GM19240 (cell line): ENCODE measurements at regions not wholly inside any gene's neighbourhood (a gene's known extent, or its start where the extent isn't known, plus 50 kb on each side); places are given as distances from the start of the nearest gene placed in this dataset.
"Not testable (repeated sequence)": the region's sequence is repeated elsewhere in the genome, so short reads cannot be mapped to it uniquely, and the experiment has no call there.

Experiments used
- DNase-seq: peaks from one replicate; pipeline ENCODE4 v3.0.0; 2011; ENCODE audit warnings: low spot score; ENCODE audit not compliant: insufficient read length

DNA sequence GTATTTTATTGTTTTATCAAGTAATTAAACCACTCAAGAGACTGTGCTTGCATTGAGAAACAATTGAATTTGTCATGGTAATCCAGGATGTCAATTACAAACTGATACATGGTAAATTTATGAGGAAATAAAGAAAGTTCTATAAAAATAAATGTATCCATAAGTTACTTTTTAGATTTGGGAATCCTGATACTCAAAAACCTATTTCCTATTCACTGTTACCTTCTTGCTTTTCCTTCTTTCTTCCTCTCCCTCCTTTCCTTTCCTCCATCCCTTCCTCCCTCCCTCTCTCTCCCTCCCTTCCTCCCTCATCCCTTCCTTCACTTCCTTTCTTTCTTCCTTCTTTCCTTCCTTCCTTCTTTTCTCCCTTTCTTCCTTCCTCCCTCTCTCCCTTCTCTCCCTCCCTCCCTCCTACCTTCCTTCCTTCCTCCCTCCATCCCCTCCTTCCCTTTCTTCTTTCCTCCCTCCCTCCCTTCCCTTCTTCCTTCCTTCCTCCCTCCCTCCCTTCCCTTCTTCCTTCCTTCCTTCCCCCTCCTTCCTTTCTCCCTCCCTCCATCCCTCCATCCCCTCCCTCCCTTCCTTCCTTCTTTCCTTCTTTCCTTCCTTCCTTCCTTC is 1299.1 kb upstream of the ZEB2 start:
- DNase-seq = no peak

DNA sequence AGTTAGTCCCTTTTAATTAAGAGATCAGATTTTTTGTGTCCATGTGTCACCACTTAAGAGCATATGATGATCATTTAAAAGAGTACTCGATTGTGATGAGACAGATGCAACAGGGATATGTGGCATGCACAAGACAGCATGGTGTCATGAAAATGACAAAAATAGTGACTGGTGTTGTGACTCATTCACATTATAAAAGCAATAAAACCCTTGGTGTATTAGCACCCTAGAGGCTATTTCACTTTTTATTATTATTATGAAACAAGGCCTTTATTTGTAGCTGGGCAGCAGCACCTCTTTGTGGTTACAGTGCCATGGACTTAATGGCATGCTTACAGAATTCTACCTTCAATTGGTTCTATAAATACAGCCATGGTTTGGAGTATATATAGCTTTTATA is 1296.0 kb upstream of the ZEB2 start:
- no peak for DNase-seq

DNA sequence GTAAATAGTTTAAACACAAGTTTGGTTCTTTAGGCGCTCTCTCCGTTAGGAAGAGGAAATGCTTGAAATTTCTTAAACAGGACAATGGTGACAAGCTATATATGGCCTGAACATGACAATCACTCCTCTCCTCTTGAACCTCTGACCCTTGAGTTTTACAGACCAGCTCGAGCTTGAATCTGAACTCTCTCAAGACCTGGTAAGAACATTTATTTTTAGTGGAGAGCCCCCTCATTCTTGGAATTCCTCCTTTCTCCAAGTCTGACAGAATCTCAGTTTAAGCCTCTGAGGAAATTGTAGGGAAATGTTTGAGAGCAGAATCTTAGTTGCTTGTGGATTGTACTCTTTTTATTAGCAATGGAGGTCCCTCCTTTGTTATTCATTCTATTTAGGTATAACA is 1293.6 kb upstream of the ZEB2 start:
- DNase-seq = no peak

DNA sequence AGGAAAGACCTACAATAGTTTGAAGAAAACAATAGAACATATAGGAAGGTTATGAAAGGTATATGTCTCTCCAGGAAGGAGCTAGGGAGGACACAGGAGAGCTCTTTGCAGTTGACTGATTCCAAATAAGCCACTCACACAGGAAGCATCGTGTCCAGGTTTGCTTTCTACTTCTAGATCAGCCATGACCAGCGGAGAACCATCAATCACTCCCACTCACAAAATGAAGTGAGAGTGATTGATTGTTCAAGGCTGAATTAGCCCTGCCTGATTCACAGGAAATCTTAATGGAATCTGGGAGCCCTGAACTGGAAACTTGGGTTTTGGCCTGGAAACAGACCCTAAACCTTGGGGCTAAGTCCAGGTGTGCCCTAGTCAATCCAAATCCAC is 1292.2 kb upstream of the ZEB2 start:
- DNase-seq = no peak

DNA sequence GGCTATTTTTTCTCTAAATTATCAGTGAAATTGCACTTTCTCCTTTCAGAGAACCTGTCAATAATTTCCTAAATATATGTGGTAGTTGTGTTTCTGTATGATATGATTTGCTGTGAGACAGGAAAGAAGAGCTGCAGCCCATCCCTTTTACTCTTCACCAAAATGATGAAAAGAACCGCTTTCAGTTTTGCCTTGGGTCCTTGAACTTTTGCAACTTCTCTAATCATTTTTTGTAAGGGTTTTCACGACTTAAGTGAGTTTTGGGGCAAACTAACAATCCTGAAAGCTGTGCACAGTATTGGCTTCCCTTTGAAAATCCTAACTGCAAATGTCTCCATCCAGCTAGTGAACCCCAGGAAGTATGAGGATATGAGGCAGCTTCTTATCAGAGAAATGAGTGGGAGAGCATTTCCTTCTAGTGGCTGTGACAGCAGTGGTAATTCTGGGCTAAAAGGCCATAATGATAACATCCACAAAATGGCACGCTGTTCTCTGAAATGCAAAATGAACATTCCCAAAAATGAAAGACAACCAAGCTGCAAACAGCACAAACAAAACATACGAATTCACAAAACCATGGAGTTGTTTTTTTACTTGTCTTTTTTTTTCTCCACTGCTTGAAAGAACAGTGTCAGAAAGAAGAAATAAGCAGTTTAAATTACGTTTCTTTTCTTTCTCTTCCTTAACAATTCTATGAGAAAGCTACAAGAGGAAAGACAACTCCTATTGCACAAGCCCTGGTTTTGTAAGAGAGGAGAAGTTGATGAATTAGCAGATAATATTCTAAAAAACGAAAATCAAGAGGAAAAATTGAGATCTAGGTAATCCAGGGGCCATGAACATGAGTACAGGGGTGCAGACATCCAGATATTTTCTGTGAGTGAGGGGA is 1291.6 kb upstream of the ZEB2 start:
- DNase-seq = no peak

DNA sequence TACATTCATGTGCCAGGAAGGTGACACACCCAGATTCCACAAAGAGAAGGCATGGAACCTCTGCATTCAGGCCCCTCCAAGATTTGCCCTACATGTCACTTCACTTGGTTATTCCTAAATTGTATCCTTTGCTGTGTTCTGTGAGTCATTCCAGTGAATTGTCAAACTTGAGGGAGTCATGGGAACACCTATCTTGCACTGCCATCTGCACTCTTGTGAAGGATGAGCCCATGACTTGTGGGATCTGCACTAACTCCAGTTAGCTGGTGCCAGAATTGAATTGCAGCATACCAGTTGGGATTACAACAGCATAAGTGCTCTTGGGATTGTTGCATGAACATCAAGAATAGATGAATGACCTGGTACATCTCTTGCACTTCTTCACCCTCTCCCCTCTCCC is 1288.0 kb upstream of the ZEB2 start:
- no peak for DNase-seq

DNA sequence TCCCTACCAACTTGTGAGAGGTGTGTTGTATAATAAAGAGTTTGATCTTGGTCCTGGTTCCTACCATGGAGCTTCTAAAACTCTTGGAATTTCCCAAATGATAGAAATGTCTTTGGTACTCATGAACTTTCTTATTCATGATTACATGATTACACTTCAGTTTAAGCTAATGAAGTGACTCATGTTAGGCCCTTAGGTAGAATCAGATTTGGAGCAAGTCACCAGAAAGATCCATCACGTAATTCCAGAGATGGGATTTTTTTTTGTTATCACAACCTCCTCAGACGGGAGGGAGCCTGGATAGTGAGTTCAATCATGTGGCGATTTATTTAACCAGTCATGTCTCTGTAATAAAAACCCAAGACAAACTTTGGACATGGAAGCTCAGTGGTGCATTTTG is 1287.6 kb upstream of the ZEB2 start:
- DNase-seq = no peak

DNA sequence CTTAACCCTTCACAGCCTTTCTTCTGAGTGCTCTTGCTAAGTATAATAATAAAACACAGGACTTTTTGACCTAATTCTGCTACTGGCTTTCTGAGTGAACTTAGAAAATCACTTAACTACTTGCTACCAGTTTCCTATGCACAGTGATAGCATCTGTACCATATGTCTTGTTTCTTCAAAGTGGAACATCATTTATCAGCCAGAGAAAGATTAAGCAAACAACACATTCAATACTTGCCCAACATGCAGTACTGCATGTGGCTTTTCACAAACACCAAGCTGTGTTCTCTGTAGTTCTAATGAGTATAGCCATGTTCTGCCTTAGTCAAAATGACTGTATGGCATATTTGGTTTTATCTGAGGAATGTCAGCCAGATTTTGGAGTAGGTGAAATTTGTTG is 1286.6 kb upstream of the ZEB2 start:
- DNase-seq = no peak

DNA sequence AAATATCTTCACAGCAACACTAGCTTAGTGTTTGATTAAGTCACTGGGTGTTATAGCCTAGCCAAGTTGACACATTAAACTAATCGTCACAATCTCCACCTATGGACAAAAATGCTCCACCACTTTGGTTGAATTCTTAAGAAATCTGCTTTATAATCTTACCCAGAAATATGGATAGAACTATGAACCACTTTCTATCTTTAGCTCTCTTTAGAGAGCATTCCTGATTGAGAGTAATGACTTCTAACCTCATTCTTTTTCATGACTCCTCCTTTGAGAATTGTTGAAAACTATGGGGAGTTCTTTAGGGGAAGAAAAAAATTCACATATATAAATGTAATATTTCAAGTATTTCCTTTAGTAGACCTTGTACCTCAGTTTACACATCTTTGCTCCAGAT is 1282.2 kb upstream of the ZEB2 start:
- no peak for DNase-seq

DNA sequence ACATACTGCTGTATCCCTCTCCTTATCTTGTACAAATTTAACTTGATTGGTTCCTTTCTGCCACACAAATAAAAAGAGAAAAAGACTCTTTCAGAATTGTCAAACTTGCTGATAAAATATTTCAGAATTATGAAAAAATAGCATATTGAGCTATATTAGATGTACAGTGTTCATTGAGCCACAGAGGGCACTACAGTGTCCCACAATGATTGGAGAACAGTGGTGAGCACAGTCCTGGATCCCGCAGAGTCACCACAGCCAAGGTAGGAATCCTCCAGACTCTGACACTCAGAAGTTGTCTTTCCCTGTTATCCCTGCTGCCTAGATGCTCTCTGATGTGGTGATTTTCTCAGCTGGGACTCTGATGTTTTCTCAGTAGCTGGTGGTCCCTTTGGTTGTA is 1281.3 kb upstream of the ZEB2 start:
- DNase-seq = no peak

DNA sequence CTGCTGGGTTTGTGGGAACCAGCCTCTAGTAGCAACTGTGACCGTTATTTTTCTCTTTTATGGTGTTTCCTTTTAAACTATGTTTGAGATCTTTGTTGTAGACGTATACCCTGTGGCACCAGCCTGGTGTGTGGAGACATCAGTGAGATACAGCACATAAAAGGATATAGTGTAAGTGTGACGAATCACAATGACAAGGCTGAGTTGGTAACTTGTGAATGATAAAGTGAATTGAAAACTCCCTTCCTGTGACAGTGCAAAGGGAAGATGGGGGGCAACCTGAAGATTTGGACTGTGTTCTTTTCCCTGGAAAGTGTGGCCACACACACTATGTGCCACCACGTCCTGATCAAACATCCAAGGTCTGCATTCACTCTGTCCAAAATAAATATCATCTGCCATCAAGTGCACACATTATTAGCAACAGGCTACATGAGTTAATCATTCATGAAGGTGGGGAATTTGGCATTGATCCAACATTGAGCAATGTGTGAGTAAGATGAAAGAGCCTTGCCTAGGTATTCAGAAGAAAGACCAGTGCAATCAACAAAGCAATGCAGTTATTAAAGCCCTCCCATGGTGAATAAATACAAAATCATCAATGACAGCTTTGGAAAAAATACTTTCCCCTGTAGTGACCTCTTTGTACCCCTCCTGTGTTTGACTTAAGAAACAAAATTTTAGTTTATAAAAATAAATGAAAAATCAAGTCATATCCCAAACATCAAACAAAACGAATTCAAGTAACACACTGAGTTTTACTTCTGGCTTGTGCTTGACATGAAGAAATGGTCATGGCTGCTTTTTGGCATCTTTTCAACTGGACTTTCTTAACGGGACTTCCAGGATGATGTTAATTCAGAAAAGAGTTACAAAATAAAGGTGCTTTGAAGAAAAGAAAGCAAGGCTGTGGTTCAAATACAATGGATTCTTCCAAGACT is 1280.5 kb upstream of the ZEB2 start:
- no peak for DNase-seq

DNA sequence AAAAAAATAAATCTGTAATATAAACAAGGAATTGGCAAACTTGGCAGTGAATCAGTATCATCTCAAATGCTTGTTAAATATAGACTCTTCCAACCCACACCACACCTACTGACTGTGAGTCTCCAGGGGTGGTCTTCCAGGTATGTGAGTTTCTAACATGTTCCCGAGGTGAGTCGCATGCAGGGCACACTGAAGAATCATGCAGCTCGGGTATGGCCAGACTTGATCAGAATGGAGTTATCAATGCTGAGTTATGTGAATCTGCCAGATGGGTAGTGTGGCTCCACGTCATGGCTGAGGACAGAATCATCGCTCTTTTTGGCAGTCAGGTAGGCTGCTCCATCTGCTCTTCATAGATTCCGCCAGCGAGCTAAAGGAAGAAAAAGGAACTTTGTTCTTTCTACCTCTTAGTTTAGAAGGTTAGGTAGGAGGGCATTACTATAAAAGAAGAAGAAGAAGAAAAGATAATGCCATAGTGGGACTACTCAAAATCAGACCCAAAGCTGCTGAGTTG is 1279.7 kb upstream of the ZEB2 start:
- no peak for DNase-seq

DNA sequence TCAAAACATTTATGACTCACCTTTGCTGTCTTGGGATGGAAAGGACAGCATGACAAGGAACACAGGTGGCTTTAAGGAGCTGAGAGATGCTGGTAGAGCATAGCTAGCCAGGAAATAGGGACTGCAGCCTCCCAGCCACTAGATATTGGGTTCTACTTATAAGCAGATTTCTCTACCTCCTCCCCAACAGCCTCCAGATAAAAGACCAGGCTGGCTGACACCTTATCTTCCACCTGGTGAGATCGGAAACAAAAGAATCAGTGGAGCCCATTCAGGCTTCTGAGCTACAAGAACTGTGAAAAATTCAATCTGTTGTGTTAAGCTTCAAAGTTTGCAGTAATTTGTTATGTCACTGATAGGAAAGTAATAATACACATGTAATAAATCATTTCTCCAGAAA is 1278.5 kb upstream of the ZEB2 start:
- no peak for DNase-seq

DNA sequence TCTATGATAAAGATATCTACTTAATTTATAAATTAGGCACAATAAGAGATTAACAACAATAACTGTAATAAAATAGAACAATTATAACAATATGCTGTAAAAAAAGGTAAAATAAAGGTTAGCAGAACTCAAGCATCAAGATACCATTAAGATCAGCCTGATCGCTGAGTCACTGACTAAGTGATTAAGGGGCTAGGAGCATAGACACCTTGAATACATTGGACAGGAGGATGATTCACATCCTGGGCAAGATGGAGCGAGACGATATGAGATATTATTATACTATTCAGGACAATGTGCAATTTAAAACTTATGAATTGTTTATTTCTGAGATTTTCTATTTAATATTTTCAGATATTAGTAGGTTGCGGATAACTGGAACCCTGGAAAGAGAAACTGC is 1277.8 kb upstream of the ZEB2 start:
- DNase-seq = no peak

DNA sequence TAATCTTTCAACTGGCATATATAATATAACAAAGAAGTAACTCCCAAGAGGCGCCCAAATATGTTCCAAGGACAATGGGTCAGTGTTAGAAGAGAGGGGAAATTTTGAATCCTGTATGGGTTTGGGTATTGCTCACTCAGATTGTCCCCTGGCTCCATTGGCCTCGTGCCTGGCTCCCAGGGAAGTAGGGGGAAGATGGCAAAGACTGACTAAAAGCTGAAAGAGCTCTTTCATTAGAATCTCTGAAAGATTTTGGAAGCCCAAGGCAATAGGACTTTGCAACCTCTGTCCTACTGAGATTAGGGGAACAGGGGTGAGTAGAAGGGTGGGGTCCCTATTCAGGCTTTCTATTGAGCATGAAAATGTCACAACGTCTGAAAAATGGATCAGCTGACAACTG is 1272.8 kb upstream of the ZEB2 start:
- DNase-seq = no peak

DNA sequence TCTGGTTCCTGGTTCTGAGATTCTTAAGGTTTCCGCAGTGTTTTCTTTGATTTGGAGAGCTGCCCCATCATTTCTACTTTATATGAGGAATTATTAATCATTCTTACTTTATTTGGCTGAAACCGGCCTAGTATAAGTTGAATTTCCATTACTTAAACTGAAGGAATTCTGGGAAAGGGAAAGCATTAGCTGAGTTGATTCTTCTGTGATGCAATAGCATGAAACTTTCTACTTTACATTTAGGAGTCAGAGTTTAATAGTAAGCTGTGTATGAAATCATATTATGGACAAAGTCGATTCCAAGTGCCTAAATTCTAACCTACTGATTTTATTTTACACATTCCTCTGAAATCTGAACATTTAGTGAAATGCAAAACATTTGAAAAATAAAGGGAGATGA is 1269.7 kb upstream of the ZEB2 start:
- no peak for DNase-seq

DNA sequence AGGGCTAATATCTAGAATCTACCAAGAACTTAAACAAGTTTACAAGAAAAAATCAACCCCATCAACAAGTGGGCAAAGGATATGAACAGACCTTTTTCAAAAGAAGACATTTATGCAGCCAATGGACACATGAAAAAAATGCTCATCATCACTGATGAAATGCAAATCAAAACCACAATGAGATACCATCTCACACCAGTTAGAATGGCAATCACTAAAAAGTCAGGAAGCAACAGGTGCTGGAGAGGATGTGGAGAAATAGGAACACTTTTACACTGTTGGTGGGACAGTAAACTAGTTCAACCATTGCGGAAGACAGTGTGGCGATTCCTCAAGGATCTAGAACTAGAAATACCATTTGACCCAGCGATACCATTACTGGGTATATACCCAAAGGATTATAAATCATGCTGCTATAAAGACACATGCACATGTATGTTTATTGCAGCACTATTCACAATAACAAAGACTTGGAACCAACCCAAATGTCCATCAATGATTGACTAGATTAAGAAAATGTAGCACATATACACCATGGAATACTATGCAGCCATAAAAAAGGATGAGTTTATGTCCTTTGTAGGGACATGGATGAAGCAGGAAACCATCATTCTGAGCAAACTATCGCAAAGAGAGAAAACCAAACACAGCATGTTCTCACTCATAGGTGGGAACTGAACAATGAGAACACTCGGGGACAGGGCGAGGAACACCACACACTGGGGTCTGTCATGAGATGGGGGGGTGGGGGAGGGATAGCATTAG is 1267.9 kb upstream of the ZEB2 start:
- DNase-seq = not testable (repeated sequence)

DNA sequence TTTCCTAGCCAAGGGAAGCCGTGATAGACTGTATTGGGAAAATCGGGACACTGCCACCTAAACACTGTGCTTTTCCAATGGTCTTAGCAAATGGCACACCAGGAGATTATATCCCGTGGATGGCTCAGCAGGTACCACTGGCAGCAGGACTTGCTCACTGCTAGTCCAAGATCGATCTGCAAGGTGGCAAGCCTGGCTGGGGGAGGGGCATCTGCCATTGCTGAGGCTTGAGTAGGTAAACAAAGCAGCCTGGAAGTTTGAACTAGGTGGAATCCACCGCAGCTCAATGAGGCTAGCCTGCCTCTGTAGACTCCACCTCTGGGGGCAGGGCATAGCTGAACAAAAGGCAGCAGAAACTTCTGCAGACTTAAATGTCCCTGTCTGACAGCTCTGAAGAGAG is 1262.7 kb upstream of the ZEB2 start:
- DNase-seq = not testable (repeated sequence)

DNA sequence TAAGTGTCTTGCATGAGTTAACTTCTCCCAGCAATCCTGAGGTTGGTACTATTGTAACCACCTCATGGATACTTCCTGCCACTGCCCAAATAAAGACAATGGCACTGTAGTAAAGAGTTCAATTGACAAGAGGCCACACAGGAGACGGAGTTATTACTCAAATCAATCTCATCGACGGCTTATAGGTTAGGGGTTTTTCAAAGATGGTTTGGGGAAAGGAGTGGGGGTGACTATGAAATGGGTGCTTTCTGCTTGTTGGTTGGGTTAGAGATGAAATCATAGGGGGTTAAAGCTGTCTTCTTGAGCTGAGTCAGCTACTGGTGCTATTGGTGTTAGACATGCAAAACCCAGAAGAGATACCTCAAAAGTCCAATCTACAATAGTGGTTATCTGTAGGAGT is 1258.0 kb upstream of the ZEB2 start:
- no peak for DNase-seq

DNA sequence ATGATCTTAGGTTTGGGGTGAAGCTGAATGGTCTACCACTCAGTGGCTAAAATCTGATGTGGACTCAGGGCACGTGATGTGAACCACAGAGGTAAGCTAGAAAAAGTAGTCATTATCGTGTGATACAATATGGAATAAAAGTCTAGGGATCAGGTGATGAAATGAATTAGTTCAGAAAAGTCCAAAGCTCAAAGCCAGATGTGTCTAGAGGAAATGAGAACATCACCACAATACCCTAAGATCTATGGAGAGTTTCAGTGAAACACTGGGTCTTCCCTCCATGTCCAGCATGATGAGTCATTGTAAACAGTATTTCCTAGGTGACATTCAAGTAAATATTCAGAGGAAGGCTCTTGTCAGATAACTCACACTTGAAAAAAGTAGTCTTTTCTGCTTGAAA is 1257.4 kb upstream of the ZEB2 start:
- DNase-seq = no peak

DNA sequence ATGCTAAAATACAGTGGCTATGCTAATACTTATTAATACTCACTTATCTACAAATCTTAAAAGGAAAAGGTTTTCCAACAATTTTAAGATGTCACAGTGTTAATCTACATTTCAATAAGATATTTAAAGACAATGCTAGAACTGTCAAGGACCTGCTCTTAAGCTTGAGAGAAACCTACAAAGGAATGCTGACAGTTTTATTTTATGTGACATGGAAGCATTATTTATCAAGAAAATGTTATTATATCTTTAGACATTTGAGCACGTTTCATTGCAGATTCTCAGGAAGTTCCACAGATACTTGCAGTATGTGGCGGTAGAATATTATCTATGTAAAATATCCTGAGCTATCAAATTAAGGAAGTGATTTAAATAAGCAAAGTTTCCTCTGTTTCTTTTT is 1255.7 kb upstream of the ZEB2 start:
- no peak for DNase-seq
